ENCODE measurements at regions not wholly inside any gene's neighbourhood (a gene's known extent, or its start where the extent isn't known, plus 50 kb on each side); places are given as distances from the start of the nearest gene placed in this dataset.
A peak's percentile ranks its signal among the peaks of the same experiment; 100 is the strongest.
"Not testable (repeated sequence)": the region's sequence is repeated elsewhere in the genome, so short reads cannot be mapped to it uniquely, and the experiment has no call there.

- DNase-seq: no peak
Observed at GRCh38 chr9:90981726-90982125, 180.1 kb downstream of the SYK start.

- DNase-seq: no peak
Observed at GRCh38 chr9:90983394-90983793, 181.8 kb downstream of the SYK start.

- DNase-seq: no peak
Observed at GRCh38 chr9:90985631-90986030, 184.0 kb downstream of the SYK start.

- DNase-seq: no peak
Observed at GRCh38 chr9:90986161-90986560, 184.5 kb downstream of the SYK start.

- DNase-seq: no peak
Observed at GRCh38 chr9:90987566-90987965, 185.9 kb downstream of the SYK start.

GRCh38 chr9:90988318-90988717 is 186.7 kb downstream of the SYK start:
- DNase-seq: no peak

GRCh38 chr9:90991953-90992352 is 190.3 kb downstream of the SYK start:
- no peak for DNase-seq

- DNase-seq: no peak
Observed at GRCh38 chr9:90995516-90995915, 193.9 kb downstream of the SYK start.

GRCh38 chr9:90996154-90997065 is 194.8 kb downstream of the SYK start:
- no peak for DNase-seq

- no peak for DNase-seq
Observed at GRCh38 chr9:90998573-90998972, 197.0 kb downstream of the SYK start.

GRCh38 chr9:90999425-91000397 is 198.1 kb downstream of the SYK start:
- no peak for DNase-seq

- DNase-seq: peak; percentile 11
Observed at GRCh38 chr9:91001146-91001611, 199.6 kb downstream of the SYK start.

GRCh38 chr9:91004484-91004883 is 202.9 kb downstream of the SYK start:
- no peak for DNase-seq

GRCh38 chr9:91004992-91005391 is 203.4 kb downstream of the SYK start:
- DNase-seq: no peak

GRCh38 chr9:91006046-91006445 is 204.4 kb downstream of the SYK start:
- no peak for DNase-seq

GRCh38 chr9:91008568-91008967 is 206.9 kb downstream of the SYK start:
- DNase-seq: no peak

GRCh38 chr9:91011891-91012290 is 210.3 kb downstream of the SYK start:
- no peak for DNase-seq

- no peak for DNase-seq
Observed at GRCh38 chr9:91012933-91013841, 211.6 kb downstream of the SYK start.

GRCh38 chr9:91017245-91017644 is 215.6 kb downstream of the SYK start:
- no peak for DNase-seq

- not testable (repeated sequence) for DNase-seq
Observed at GRCh38 chr9:91019871-91020270, 218.3 kb downstream of the SYK start.

- DNase-seq: not testable (repeated sequence)
Observed at GRCh38 chr9:91021656-91022055, 220.0 kb downstream of the SYK start.

GRCh38 chr9:91023741-91024140 is 222.1 kb downstream of the SYK start:
- no peak for DNase-seq
